IPS DF 4.7 (cell line): ENCODE measurements at regions not wholly inside any gene's neighbourhood (a gene's known extent, or its start where the extent isn't known, plus 50 kb on each side); places are given as distances from the start of the nearest gene placed in this dataset.
"Not testable (repeated sequence)": the region's sequence is repeated elsewhere in the genome, so short reads cannot be mapped to it uniquely, and the experiment has no call there.

Experiments
- DNase-seq: peaks from one replicate; pipeline ENCODE4 v3.0.0-alpha.2; 2013; ENCODE audit warnings: low spot score; ENCODE audit errors: extremely low read depth

GRCh38 chrX:131893857-131894256 is 129.2 kb upstream of the STK26 start:
- DNase-seq = not testable (repeated sequence)

GRCh38 chrX:131894995-131895394 is 128.1 kb upstream of the STK26 start:
- no peak for DNase-seq

- no peak for DNase-seq
These were observed 127.3 kb upstream of the STK26 start for GRCh38 chrX:131895807-131896206.

- no peak for DNase-seq
These were observed 121.6 kb upstream of the STK26 start for GRCh38 chrX:131901546-131901945.

GRCh38 chrX:131907488-131908314 is 115.4 kb upstream of the STK26 start:
- no peak for DNase-seq

GRCh38 chrX:131910586-131910985 is 112.5 kb upstream of the STK26 start:
- no peak for DNase-seq

GRCh38 chrX:131915488-131915887 is 107.6 kb upstream of the STK26 start:
- no peak for DNase-seq

GRCh38 chrX:131917588-131917987 is 105.5 kb upstream of the STK26 start:
- DNase-seq = no peak

- no peak for DNase-seq
These were observed 104.3 kb upstream of the STK26 start for GRCh38 chrX:131918839-131919238.

GRCh38 chrX:131923614-131924250 is 99.4 kb upstream of the STK26 start:
- DNase-seq = no peak

GRCh38 chrX:131938749-131939148 is 84.4 kb upstream of the STK26 start:
- DNase-seq = no peak

GRCh38 chrX:131942034-131942433 is 81.1 kb upstream of the STK26 start:
- no peak for DNase-seq

- DNase-seq = no peak
These were observed 77.9 kb upstream of the STK26 start for GRCh38 chrX:131944936-131945902.

- DNase-seq = no peak
These were observed 71.9 kb upstream of the STK26 start for GRCh38 chrX:131951166-131951565.

- no peak for DNase-seq
These were observed 67.9 kb upstream of the STK26 start for GRCh38 chrX:131955099-131955777.

- no peak for DNase-seq
These were observed 64.4 kb upstream of the STK26 start for GRCh38 chrX:131958724-131959123.

GRCh38 chrX:131970347-131970746 is 52.8 kb upstream of the STK26 start:
- DNase-seq = no peak
